ENCODE measurements at regions not wholly inside any gene's neighbourhood (a gene's known extent, or its start where the extent isn't known, plus 50 kb on each side); places are given as distances from the start of the nearest gene placed in this dataset.

- no peaks in the 10 kb centered on the region for H4K20me1 ChIP-seq (ENCODE audit: insufficient read depth, low read length, poor library complexity, severe bottlenecking)
- H3K79me2 ChIP-seq (ENCODE audit: insufficient read depth, low read length): no peaks in the 10 kb centered on the region
- H3K9ac ChIP-seq (ENCODE audit: low read depth, low read length, poor library complexity, severe bottlenecking): no peak overlapping the region
- no peak overlapping the region for H3K4me3 ChIP-seq (ENCODE audit: low read length, poor library complexity, severe bottlenecking)
- no peaks in the 10 kb centered on the region for H3K36me3 ChIP-seq (ENCODE audit: insufficient read depth, low read length)
- no peaks in the 10 kb centered on the region for H3F3A ChIP-seq (ENCODE audit: low read depth)
- H3K27me3 ChIP-seq (ENCODE audit: insufficient read depth, low read length, poor library complexity, severe bottlenecking): no peaks in the 10 kb centered on the region
- H3K9me3 ChIP-seq (ENCODE audit: insufficient read depth, low read depth, low read length): no peaks in the 10 kb centered on the region
- no peaks in the 10 kb centered on the region for H3K4me1 ChIP-seq (ENCODE audit: insufficient read depth, low read length, poor library complexity, severe bottlenecking)
- H3K9me2 ChIP-seq (replicated peaks; ENCODE audit: low read depth, low read length): no peaks in the 10 kb centered on the region
- no peak overlapping the region for H3K4me2 ChIP-seq (ENCODE audit: low read depth, low read length, poor library complexity, severe bottlenecking)
- TF ChIP-seq EZH2phosphoT487 (IDR thresholded peaks at IDR 0.05; ENCODE audit: borderline replicate concordance) (no peak), CTCF (conservative IDR thresholded peaks at IDR 0.05; ENCODE audit: low read length) (no peak)
- H2AFZ ChIP-seq (ENCODE audit: low read length): no peak overlapping the region
These were observed 233.5 kb downstream of the XPNPEP1 start for GRCh38 chr10:109689785-109690184.

- Histone ChIP-seq H3K79me2 (ENCODE audit: insufficient read depth, low read length) (no peaks in the 10 kb centered on the region), H3K4me3 (ENCODE audit: low read length, poor library complexity, severe bottlenecking) (no peak overlapping the region), H4K20me1 (ENCODE audit: insufficient read depth, low read length, poor library complexity, severe bottlenecking) (no peaks in the 10 kb centered on the region), H2AFZ (ENCODE audit: low read length) (no peak overlapping the region), H3K9ac (ENCODE audit: low read depth, low read length, poor library complexity, severe bottlenecking) (no peak overlapping the region), H3K4me1 (ENCODE audit: insufficient read depth, low read length, poor library complexity, severe bottlenecking) (no peaks in the 10 kb centered on the region), H3K9me3 (ENCODE audit: insufficient read depth, low read depth, low read length) (no peaks in the 10 kb centered on the region), H3K9me2 (replicated peaks; ENCODE audit: low read depth, low read length) (no peaks in the 10 kb centered on the region), H3K4me2 (ENCODE audit: low read depth, low read length, poor library complexity, severe bottlenecking) (no peak overlapping the region), H3K36me3 (ENCODE audit: insufficient read depth, low read length) (no peaks in the 10 kb centered on the region), H3F3A (ENCODE audit: low read depth) (no peaks in the 10 kb centered on the region), H3K27me3 (ENCODE audit: insufficient read depth, low read length, poor library complexity, severe bottlenecking) (no peaks in the 10 kb centered on the region)
- TF ChIP-seq EZH2phosphoT487 (IDR thresholded peaks at IDR 0.05; ENCODE audit: borderline replicate concordance): no peak
- no peak for TF ChIP-seq CTCF (conservative IDR thresholded peaks at IDR 0.05; ENCODE audit: low read length)
These were observed 243.8 kb downstream of the XPNPEP1 start for GRCh38 chr10:109679478-109679877.

GRCh38 chr10:109678857-109679256, 244.5 kb downstream of the XPNPEP1 start:
- H2AFZ ChIP-seq (ENCODE audit: low read length): no peak overlapping the region
- H3K9me3 ChIP-seq (ENCODE audit: insufficient read depth, low read depth, low read length): no peaks in the 10 kb centered on the region
- H3K9me2 ChIP-seq (replicated peaks; ENCODE audit: low read depth, low read length): no peaks in the 10 kb centered on the region
- no peaks in the 10 kb centered on the region for H3K79me2 ChIP-seq (ENCODE audit: insufficient read depth, low read length)
- H3K4me3 ChIP-seq (ENCODE audit: low read length, poor library complexity, severe bottlenecking): no peak overlapping the region
- H3F3A ChIP-seq (ENCODE audit: low read depth): no peaks in the 10 kb centered on the region
- H3K4me2 ChIP-seq (ENCODE audit: low read depth, low read length, poor library complexity, severe bottlenecking): no peak overlapping the region
- no peak overlapping the region for H3K9ac ChIP-seq (ENCODE audit: low read depth, low read length, poor library complexity, severe bottlenecking)
- H3K4me1 ChIP-seq (ENCODE audit: insufficient read depth, low read length, poor library complexity, severe bottlenecking): no peaks in the 10 kb centered on the region
- no peaks in the 10 kb centered on the region for H3K27me3 ChIP-seq (ENCODE audit: insufficient read depth, low read length, poor library complexity, severe bottlenecking)
- no peak for TF ChIP-seq EZH2phosphoT487 (IDR thresholded peaks at IDR 0.05; ENCODE audit: borderline replicate concordance)
- no peak for TF ChIP-seq CTCF (conservative IDR thresholded peaks at IDR 0.05; ENCODE audit: low read length)
- no peaks in the 10 kb centered on the region for H3K36me3 ChIP-seq (ENCODE audit: insufficient read depth, low read length)
- H4K20me1 ChIP-seq (ENCODE audit: insufficient read depth, low read length, poor library complexity, severe bottlenecking): no peaks in the 10 kb centered on the region

Data from Loucy (cell line).